MM.1S (cell line): ENCODE measurements at regions not wholly inside any gene's neighbourhood (a gene's known extent, or its start where the extent isn't known, plus 50 kb on each side); places are given as distances from the start of the nearest gene placed in this dataset.

Experiments
- DNase-seq: peaks from one replicate; pipeline ENCODE4 v3.0.0-alpha.2; 2015
- H2AFZ ChIP-seq: fragments of 300-600 bp; sonication (generic); 2 replicates; pipeline ENCODE4 v1.6.0; 2016; ENCODE audit warnings: antibody characterized with exemption, low read length
- H3F3A ChIP-seq: fragments of 300-600 bp; sonication (generic); 2 replicates; pipeline ENCODE4 v1.6.1; 2016; ENCODE audit warnings: mild to moderate bottlenecking, antibody characterized with exemption, low read length, moderate library complexity, mixed read lengths; ENCODE audit not compliant: insufficient read depth
- H3K27ac ChIP-seq: fragments of 300-600 bp; sonication (generic); 2 replicates; pipeline ENCODE4 v1.5.1; 2016; ENCODE audit warnings: mild to moderate bottlenecking, low read length
- H3K27me3 ChIP-seq: fragments of 300-600 bp; sonication (generic); replicated peaks from 2 replicates; pipeline ENCODE4 v1.6.0; 2016; ENCODE audit warnings: low read length; ENCODE audit not compliant: insufficient read depth
- H3K36me3 ChIP-seq: fragments of 300-600 bp; sonication (generic); replicated peaks from 2 replicates; pipeline ENCODE4 v1.6.1; 2016; ENCODE audit warnings: mild to moderate bottlenecking, low read length, mixed read lengths; ENCODE audit not compliant: insufficient read depth
- H3K4me1 ChIP-seq: fragments of 300-600 bp; sonication (generic); 2 replicates; pipeline ENCODE4 v1.6.1; 2016; ENCODE audit warnings: low read length, mixed read lengths
- H3K4me2 ChIP-seq: fragments of 300-600 bp; sonication (generic); 2 replicates; pipeline ENCODE4 v1.6.0; 2016; ENCODE audit warnings: low read depth, low read length
- H3K4me3 ChIP-seq: fragments of 300-600 bp; sonication (generic); 2 replicates; pipeline ENCODE4 v1.5.1; 2016; ENCODE audit warnings: low read length, mixed read lengths
- H3K79me2 ChIP-seq: fragments of 300-600 bp; sonication (generic); 2 replicates; pipeline ENCODE4 v1.6.1; 2016; ENCODE audit warnings: mixed run types, low read length, mixed read lengths
- H3K9ac ChIP-seq: fragments of 300-600 bp; sonication (generic); 2 replicates; pipeline ENCODE4 v1.6.1; 2016; ENCODE audit warnings: low read length, mixed read lengths
- H3K9me2 ChIP-seq: fragments of 300-600 bp; sonication (generic); replicated peaks from 2 replicates; pipeline ENCODE4 v1.6.1; 2016; ENCODE audit warnings: mild to moderate bottlenecking, low read length, mixed read lengths; ENCODE audit not compliant: insufficient read depth
- H3K9me3 ChIP-seq: fragments of 300-600 bp; sonication (generic); replicated peaks from 2 replicates; pipeline ENCODE4 v1.6.1; 2016; ENCODE audit warnings: mild to moderate bottlenecking, low read length, mixed read lengths; ENCODE audit not compliant: insufficient read depth
- H4K20me1 ChIP-seq: fragments of 300-600 bp; sonication (generic); 2 replicates; pipeline ENCODE4 v1.6.1; 2016; ENCODE audit warnings: mild to moderate bottlenecking, low read length, moderate library complexity, mixed read lengths; ENCODE audit not compliant: insufficient read depth
- EZH2 ChIP-seq: fragments of 300-600 bp; sonication (generic); optimal IDR thresholded peaks from 2 replicates; pipeline ENCODE3; 2017; ENCODE audit warnings: low read depth, mild to moderate bottlenecking, antibody characterized with exemption, low read length, mixed read lengths
- EZH2phosphoT487 ChIP-seq: fragments of 300-600 bp; sonication (generic); IDR thresholded peaks from 2 replicates; pipeline ENCODE4 v1.6.1; 2018; ENCODE audit warnings: antibody characterized with exemption, low read length
- TF ChIP-seq, protein P1 (sequence below): fragments of 300-600 bp; sonication (generic); IDR thresholded peaks from 2 replicates; pipeline ENCODE4 v1.5.1; 2016; ENCODE audit warnings: antibody characterized with exemption, low read length, mixed read lengths

DNA sequence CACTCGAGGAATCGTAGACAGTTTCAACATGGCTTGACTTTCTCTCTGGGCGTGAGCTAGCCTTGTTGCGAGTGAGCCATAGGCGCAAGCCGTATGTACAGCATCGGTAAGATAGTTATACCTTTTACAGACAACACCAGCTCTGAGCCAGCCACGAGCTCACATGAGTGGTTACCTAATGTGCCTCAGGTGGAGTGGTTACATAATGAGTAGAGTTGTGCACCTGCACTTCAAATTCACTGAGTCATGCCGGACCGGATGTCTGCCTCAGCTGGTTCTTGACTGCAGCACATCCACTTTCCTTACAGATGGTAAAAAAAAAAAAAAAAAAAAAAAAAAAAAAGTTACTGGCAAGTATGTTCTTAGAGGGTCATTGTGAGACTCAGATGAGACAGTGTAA lies 360.4 kb upstream of the NR5A2 start:
- H3K27me3 ChIP-seq = no peaks in the 10 kb centered on the region
- H3K79me2 ChIP-seq = no peaks in the 10 kb centered on the region
- H3K27ac ChIP-seq = no peak overlapping the region
- H4K20me1 ChIP-seq = no peaks in the 10 kb centered on the region
- no peak overlapping the region for H3K4me3 ChIP-seq
- no peak overlapping the region for H3K9ac ChIP-seq
- no peaks in the 10 kb centered on the region for H3F3A ChIP-seq
- H3K36me3 ChIP-seq = no peaks in the 10 kb centered on the region
- no peaks in the 10 kb centered on the region for H3K4me1 ChIP-seq
- TF ChIP-seq EZH2 (no peak), EZH2phosphoT487 (no peak)
- TF ChIP-seq, protein P1, sequence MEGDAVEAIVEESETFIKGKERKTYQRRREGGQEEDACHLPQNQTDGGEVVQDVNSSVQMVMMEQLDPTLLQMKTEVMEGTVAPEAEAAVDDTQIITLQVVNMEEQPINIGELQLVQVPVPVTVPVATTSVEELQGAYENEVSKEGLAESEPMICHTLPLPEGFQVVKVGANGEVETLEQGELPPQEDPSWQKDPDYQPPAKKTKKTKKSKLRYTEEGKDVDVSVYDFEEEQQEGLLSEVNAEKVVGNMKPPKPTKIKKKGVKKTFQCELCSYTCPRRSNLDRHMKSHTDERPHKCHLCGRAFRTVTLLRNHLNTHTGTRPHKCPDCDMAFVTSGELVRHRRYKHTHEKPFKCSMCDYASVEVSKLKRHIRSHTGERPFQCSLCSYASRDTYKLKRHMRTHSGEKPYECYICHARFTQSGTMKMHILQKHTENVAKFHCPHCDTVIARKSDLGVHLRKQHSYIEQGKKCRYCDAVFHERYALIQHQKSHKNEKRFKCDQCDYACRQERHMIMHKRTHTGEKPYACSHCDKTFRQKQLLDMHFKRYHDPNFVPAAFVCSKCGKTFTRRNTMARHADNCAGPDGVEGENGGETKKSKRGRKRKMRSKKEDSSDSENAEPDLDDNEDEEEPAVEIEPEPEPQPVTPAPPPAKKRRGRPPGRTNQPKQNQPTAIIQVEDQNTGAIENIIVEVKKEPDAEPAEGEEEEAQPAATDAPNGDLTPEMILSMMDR = no peak
- H3K9me2 ChIP-seq = no peaks in the 10 kb centered on the region
- no peaks in the 10 kb centered on the region for H3K9me3 ChIP-seq
- peak; percentile 23 for DNase-seq
- H3K4me2 ChIP-seq = no peak overlapping the region
- no peak overlapping the region for H2AFZ ChIP-seq

DNA sequence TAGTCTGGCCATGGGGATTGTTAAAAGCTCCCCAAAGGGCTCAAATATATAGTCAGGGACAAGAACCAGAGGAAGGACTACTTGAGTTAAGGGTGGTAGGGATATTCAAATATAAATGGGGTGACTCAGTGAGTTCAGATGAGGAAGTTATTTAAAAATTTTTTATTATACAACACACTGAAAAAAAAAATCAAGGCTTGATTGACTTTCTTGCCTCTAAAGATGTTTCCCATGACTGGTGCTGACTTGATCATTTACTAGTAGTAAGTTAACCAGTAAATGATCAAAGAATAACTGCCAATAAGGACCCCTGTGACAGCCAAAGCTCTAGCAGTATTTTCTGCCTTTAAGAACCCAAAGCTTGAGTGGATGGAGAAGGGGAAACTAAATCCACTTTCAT lies 357.6 kb upstream of the NR5A2 start:
- H3K4me3 ChIP-seq = no peak overlapping the region
- no peaks in the 10 kb centered on the region for H3K79me2 ChIP-seq
- no peaks in the 10 kb centered on the region for H3K9me3 ChIP-seq
- H3K9ac ChIP-seq = no peak overlapping the region
- H2AFZ ChIP-seq = no peak overlapping the region
- no peaks in the 10 kb centered on the region for H4K20me1 ChIP-seq
- H3K27ac ChIP-seq = no peak overlapping the region
- TF ChIP-seq EZH2phosphoT487 (no peak), EZH2 (no peak)
- TF ChIP-seq, protein P1 = no peak
- no peak for DNase-seq
- no peaks in the 10 kb centered on the region for H3K4me1 ChIP-seq
- H3K36me3 ChIP-seq = no peaks in the 10 kb centered on the region
- H3F3A ChIP-seq = no peaks in the 10 kb centered on the region
- no peak overlapping the region for H3K4me2 ChIP-seq
- H3K27me3 ChIP-seq = no peaks in the 10 kb centered on the region
- no peaks in the 10 kb centered on the region for H3K9me2 ChIP-seq

DNA sequence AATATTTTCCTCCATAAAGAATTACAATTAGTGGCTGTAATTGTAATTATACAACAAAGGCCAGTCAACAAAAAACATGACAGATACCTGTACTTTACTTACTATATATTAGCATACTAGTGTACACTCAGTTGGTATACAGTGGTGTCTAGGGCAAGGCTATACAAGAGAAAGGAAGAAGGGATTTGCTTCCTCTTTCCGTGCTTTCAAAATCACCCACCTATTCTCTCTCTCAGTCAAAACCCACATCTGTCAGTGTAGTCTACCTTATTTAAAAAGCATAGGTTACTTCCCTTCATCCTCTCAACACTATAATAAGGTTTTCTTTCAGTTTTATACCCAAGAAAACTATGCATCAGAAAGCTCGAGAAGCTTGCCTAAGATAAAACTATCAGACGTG lies 355.8 kb upstream of the NR5A2 start:
- no peaks in the 10 kb centered on the region for H3K9me3 ChIP-seq
- H3K27me3 ChIP-seq = no peaks in the 10 kb centered on the region
- H3K27ac ChIP-seq = no peak overlapping the region
- no peaks in the 10 kb centered on the region for H3K4me1 ChIP-seq
- no peak overlapping the region for H3K4me3 ChIP-seq
- H3K9ac ChIP-seq = no peak overlapping the region
- H4K20me1 ChIP-seq = no peaks in the 10 kb centered on the region
- no peak overlapping the region for H3K4me2 ChIP-seq
- TF ChIP-seq, protein P1 = no peak
- no peak for TF ChIP-seq EZH2
- TF ChIP-seq EZH2phosphoT487 = no peak
- no peak overlapping the region for H2AFZ ChIP-seq
- H3K79me2 ChIP-seq = no peaks in the 10 kb centered on the region
- H3F3A ChIP-seq = no peaks in the 10 kb centered on the region
- H3K9me2 ChIP-seq = no peaks in the 10 kb centered on the region
- no peaks in the 10 kb centered on the region for H3K36me3 ChIP-seq
- DNase-seq = no peak
